Caco-2 (cell line): ENCODE measurements at regions not wholly inside any gene's neighbourhood (a gene's known extent, or its start where the extent isn't known, plus 50 kb on each side); places are given as distances from the start of the nearest gene placed in this dataset.

Experiments
- BruUV-seq: library from RNA; stranded (reverse); fragments of 400-500 nt; replicated peaks from 2 replicates; lab custom pipeline; 2021; lab: Mats Ljungman, UMichigan
- CTCF ChIA-PET: fragments of 300-600 bp; sonication (Branson Sonifier 250); formaldehyde crosslinking; loops from one replicate; lab custom pipeline; 2022; ENCODE audit warnings: antibody characterized with exemption; lab: Charles Lee
- POLR2A ChIA-PET: fragments of 300-600 bp; sonication (Branson Sonifier 250); formaldehyde crosslinking; loops from one replicate; lab custom pipeline; 2022; ENCODE audit warnings: antibody characterized with exemption; lab: Charles Lee
- DNase-seq, 2 experiments: peaks; one replicate each; pipeline versions ENCODE4 v3.0.0 to v3.0.0-alpha.2; 2020 to 2022
- H3K27me3 ChIP-seq: replicated peaks from 2 replicates; pipeline ENCODE4 v1.6.0; 2011; ENCODE audit warnings: low read length; ENCODE audit not compliant: control insufficient read depth, insufficient read depth
- H3K36me3 ChIP-seq: 2 replicates; pipeline ENCODE4 v1.5.1; 2011; ENCODE audit warnings: low read length; ENCODE audit not compliant: control insufficient read depth, insufficient read depth
- H3K4me1 ChIP-seq: fragments of 250-450 bp; sonication (Bioruptor Pico); 2 replicates; pipeline ENCODE4 v1.5.1; 2020; ENCODE audit warnings: mild to moderate bottlenecking
- H3K4me3 ChIP-seq: 2 replicates; pipeline ENCODE4 v1.5.1; 2011; ENCODE audit warnings: low read depth, mild to moderate bottlenecking, control low read depth, low read length
- H3K9me3 ChIP-seq: fragments of 250-450 bp; sonication (Bioruptor Pico); 2 replicates; pipeline ENCODE4 v1.5.1; 2020; ENCODE audit warnings: mild to moderate bottlenecking, moderate library complexity
- H3K27ac Mint-ChIP-seq: one replicate; pipeline ENCODE4 v1.8.0; 2022; ENCODE audit warnings: mixed read lengths; ENCODE audit not compliant: unreplicated experiment
- H3K27me3 Mint-ChIP-seq: one replicate; pipeline ENCODE4 v1.8.0; 2022; ENCODE audit warnings: mixed read lengths; ENCODE audit not compliant: insufficient read depth, unreplicated experiment
- H3K36me3 Mint-ChIP-seq: one replicate; pipeline ENCODE4 v1.8.0; 2022; ENCODE audit warnings: mild to moderate bottlenecking, mixed read lengths; ENCODE audit not compliant: insufficient read depth, unreplicated experiment
- H3K4me1 Mint-ChIP-seq: one replicate; pipeline ENCODE4 v1.8.0; 2022; ENCODE audit warnings: low read depth, mixed read lengths; ENCODE audit not compliant: unreplicated experiment
- H3K4me3 Mint-ChIP-seq: one replicate; pipeline ENCODE4 v1.8.0; 2022; ENCODE audit warnings: mild to moderate bottlenecking, moderate library complexity, mixed read lengths; ENCODE audit not compliant: unreplicated experiment
- H3K9me3 Mint-ChIP-seq: one replicate; pipeline ENCODE4 v1.8.0; 2022; ENCODE audit warnings: mixed read lengths; ENCODE audit not compliant: unreplicated experiment
- intact Hi-C: fragments of 100-400 bp; cut with micrococcal nuclease; formaldehyde crosslinking; loops from one replicate; pipeline ENCODE4 v1.10.0; 2022; ENCODE audit not compliant: unreplicated experiment
- TF ChIP-seq, protein P1 (sequence below), 2 experiments: fragments of 200-600 bp in 1 of 2; IDR thresholded peaks; 1 replicate in 1 of 2; 2 replicates in 1 of 2; pipeline versions ENCODE4 v1.5.1 to v1.8.0; 2011 to 2022; ENCODE audit warnings: antibody characterized with exemption in 1 of 2, control low read depth in 1 of 2, inconsistent platforms in 1 of 2, low read depth in 1 of 2, low read length in 1 of 2, mild to moderate bottlenecking in 1 of 2, moderate library complexity in 1 of 2; ENCODE audit not compliant: insufficient read depth in 1 of 2, severe bottlenecking in 1 of 2, unreplicated experiment in 1 of 2

DNA sequence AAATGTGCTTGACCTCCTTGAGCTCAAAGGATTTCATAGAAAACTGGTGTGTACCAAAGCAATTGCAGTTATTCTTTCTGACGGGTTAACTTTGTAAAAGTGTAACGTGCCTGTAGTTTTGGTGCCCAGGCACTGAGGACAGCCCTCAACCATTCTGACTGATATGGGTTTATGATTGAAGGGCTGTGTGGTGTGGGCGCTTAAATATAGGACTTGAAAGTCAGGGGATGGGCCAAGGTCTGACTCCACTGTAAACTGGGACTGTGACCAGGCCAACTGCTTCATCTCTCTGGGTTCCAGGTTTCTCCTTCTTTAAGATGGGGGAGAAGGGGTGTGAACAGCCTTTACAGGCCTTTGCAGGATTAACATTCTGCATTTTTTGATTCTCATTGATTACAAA, 191.1 kb upstream of the ARHGAP20 start:
- POLR2A ChIA-PET = no interaction called here
- CTCF ChIA-PET = no interaction called here
- DNase-seq = no peak
- Mint-ChIP-seq H3K36me3 (no peaks in the 10 kb centered on the region), H3K4me3 (no peak overlapping the region), H3K4me1 (no peaks in the 10 kb centered on the region), H3K9me3 (no peaks in the 10 kb centered on the region), H3K27ac (no peak overlapping the region), H3K27me3 (peaks cover 17% of the 10 kb centered on the region)
- intact Hi-C loops = no loop called here
- Histone ChIP-seq H3K4me3 (no peak overlapping the region), H3K36me3 (no peaks in the 10 kb centered on the region), H3K9me3 (no peaks in the 10 kb centered on the region), H3K4me1 (no peaks in the 10 kb centered on the region), H3K27me3 (no peaks in the 10 kb centered on the region)
- BruUV-seq = no TSS peak
- TF ChIP-seq, protein P1, sequence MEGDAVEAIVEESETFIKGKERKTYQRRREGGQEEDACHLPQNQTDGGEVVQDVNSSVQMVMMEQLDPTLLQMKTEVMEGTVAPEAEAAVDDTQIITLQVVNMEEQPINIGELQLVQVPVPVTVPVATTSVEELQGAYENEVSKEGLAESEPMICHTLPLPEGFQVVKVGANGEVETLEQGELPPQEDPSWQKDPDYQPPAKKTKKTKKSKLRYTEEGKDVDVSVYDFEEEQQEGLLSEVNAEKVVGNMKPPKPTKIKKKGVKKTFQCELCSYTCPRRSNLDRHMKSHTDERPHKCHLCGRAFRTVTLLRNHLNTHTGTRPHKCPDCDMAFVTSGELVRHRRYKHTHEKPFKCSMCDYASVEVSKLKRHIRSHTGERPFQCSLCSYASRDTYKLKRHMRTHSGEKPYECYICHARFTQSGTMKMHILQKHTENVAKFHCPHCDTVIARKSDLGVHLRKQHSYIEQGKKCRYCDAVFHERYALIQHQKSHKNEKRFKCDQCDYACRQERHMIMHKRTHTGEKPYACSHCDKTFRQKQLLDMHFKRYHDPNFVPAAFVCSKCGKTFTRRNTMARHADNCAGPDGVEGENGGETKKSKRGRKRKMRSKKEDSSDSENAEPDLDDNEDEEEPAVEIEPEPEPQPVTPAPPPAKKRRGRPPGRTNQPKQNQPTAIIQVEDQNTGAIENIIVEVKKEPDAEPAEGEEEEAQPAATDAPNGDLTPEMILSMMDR (IDR thresholded peaks at IDR 0.05; ENCODE audit: insufficient read depth in 1 of 2, low read depth in 1 of 2, low read length in 1 of 2, severe bottlenecking in 1 of 2, unreplicated experiment in 1 of 2) = no peak

DNA sequence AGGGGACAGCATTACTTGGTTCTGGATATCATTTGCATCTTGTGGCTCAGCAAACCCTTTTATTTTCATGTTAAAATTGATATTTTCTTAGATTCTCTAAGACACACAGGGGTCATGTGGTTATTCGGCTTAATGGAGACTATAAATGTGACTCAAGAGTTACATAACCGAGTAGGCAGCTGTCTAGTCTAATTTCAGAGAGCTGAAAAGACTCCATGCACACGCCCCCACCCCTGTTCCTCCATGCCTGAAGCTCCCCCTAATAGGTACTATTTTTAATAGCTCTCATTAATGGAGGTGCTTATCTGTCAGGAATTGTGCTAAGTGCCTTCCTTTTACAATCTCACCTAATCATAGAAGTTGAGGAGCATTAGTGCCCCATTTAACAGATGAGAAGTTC, 189.2 kb upstream of the ARHGAP20 start:
- no peak overlapping the region for H3K4me3 Mint-ChIP-seq
- Histone ChIP-seq H3K9me3 (no peaks in the 10 kb centered on the region), H3K4me1 (no peaks in the 10 kb centered on the region), H3K27me3 (no peaks in the 10 kb centered on the region), H3K4me3 (no peak overlapping the region), H3K36me3 (no peaks in the 10 kb centered on the region)
- no peaks in the 10 kb centered on the region for H3K36me3 Mint-ChIP-seq
- TF ChIP-seq, protein P1 (IDR thresholded peaks at IDR 0.05; ENCODE audit: insufficient read depth in 1 of 2, low read depth in 1 of 2, low read length in 1 of 2, severe bottlenecking in 1 of 2, unreplicated experiment in 1 of 2) = no peak
- intact Hi-C loops = no loop called here
- BruUV-seq = no TSS peak
- peaks cover 14% of the 10 kb centered on the region for H3K27me3 Mint-ChIP-seq
- no peak for DNase-seq
- no peak overlapping the region for H3K27ac Mint-ChIP-seq
- H3K9me3 Mint-ChIP-seq = no peaks in the 10 kb centered on the region
- no peaks in the 10 kb centered on the region for H3K4me1 Mint-ChIP-seq
- CTCF ChIA-PET = no interaction called here
- POLR2A ChIA-PET = interaction anchor here (0.7 kb wide), 1 partner anchor 120 kb away, joined by 3 read pairs; no protein-coding TSS in a partner anchor

DNA sequence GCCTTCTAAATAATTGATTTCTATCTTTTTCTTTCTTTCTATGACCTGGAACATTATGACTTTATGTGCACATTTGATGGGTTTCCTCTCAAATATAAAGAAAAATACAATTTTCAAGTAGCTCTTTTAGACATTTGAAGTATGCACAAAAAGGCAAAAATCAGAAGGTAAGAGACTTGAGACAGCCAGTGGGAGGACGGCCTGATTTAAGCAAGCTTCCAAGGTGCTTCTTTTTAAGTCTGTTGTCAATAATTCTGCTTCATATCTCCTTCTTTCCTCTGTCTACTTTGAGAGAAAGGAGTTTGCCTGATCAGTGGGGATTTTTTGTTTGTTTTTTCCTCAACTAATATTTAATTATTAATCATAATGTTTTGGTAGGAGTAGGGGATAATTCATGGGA, 188.2 kb upstream of the ARHGAP20 start:
- H3K36me3 ChIP-seq = no peaks in the 10 kb centered on the region
- intact Hi-C loops = no loop called here
- no peak overlapping the region for H3K4me3 ChIP-seq
- Mint-ChIP-seq H3K36me3 (no peaks in the 10 kb centered on the region), H3K9me3 (no peaks in the 10 kb centered on the region), H3K27ac (no peak overlapping the region), H3K27me3 (peaks cover 12% of the 10 kb centered on the region), H3K4me1 (no peaks in the 10 kb centered on the region), H3K4me3 (no peak overlapping the region)
- H3K27me3 ChIP-seq = no peaks in the 10 kb centered on the region
- no peaks in the 10 kb centered on the region for H3K9me3 ChIP-seq
- no peaks in the 10 kb centered on the region for H3K4me1 ChIP-seq
- BruUV-seq = no TSS peak
- CTCF ChIA-PET = no interaction called here
- DNase-seq = no peak
- TF ChIP-seq, protein P1 (IDR thresholded peaks at IDR 0.05; ENCODE audit: insufficient read depth in 1 of 2, low read depth in 1 of 2, low read length in 1 of 2, severe bottlenecking in 1 of 2, unreplicated experiment in 1 of 2) = no peak
- POLR2A ChIA-PET = no interaction called here
